ENCODE measurements at regions not wholly inside any gene's neighbourhood (a gene's known extent, or its start where the extent isn't known, plus 50 kb on each side); places are given as distances from the start of the nearest gene placed in this dataset.

GRCh38 chr2:221655300-221655699, 83.2 kb upstream of the EPHA4 start:
- no peak for TF ChIP-seq CTCF (IDR thresholded peaks at IDR 0.05; ENCODE audit: low read length)
- no peak for TF ChIP-seq EZH2 (IDR thresholded peaks at IDR 0.05; ENCODE audit: borderline replicate concordance, low read length)
